ENCODE measurements at regions not wholly inside any gene's neighbourhood (a gene's known extent, or its start where the extent isn't known, plus 50 kb on each side); places are given as distances from the start of the nearest gene placed in this dataset.
"Not testable (repeated sequence)": the region's sequence is repeated elsewhere in the genome, so short reads cannot be mapped to it uniquely, and the experiment has no call there.

DNA sequence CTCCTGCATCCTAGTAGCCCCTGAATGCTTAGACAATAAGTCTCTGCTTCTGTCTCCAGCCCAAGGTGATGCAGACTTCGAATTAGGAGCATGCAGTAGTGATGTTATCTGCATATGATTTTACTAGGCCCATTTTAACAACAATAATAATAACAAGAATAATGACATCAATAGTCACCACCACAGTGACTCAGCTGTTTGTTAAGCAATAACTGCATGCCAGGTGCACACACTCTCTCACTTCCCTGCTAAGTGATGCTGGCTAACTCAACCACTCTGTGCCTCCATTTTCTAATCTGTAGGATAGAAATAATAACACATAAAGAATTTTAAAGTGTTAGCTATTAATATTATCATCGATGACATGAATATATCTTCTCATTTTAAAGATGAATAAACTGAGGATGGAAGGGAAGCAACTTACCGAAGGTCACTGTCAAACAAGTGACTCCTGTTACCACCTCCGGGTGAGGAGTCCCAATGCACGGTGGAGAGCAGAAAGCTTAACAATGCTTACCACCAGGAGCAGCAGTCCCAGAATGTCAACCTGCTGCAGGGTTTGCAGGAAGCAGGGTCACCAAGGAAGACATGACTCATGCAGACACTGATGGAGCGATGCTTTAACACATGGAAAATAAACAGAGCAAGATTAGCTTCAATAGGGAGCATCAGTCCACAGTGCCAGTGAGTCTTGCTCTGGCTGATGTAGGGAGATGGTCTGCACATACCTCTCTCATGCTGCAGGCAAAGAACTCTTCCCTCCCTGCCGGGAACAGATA lies 290.2 kb downstream of the SPATA17 start:
- no peak for DNase-seq

DNA sequence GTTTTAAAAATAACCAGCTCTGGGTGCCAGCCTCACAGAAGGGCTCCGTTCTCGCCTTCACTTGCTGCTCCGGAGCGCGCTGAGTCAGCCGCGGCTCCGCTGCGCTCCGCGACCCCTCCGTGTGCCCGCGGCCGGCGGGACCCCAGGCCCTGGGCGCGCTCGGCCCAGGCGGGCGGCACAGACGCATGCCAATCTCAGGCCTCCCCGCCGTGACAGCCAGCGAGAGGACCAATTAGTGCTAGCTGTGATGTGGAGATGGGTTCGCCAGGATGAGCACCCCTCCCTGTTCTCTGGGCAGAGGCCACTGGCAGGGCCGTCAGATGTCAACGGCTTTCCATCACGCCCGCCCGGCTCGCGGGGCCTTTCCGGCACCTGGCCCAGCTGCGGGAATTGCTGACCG lies 293.8 kb downstream of the SPATA17 start:
- no peak for DNase-seq

DNA sequence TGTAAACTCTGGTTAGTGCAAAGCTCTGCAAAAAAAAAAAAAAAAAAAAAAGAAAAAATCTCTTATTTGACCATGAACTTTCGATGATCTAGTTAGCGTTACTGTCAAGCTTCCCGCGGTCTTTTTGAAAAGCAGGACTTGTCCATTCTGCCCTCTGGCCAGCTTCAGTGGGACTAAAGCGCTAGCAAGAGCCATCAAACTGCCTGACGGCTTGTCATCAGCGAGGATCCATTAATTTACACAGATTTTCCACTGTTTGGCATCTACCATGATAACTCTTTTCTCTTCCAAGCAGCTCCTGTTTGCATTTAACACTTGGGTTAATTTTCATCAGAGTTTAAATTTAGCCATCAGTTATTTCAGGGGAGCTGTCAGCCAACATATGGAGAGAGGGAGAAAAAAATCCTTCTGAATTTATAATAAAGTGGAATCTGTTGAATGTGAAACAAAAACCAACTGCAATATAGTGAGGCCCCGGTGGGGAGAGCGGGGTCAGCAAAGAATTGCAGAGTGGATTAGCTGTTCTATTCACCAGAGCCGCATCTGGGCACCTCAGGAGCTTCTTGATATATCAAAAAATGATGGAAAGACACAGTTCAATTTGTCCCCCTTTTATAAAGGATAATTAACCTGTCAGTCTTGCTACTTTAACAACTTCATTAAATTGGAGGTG lies 298.2 kb downstream of the SPATA17 start:
- DNase-seq, result no peak

DNA sequence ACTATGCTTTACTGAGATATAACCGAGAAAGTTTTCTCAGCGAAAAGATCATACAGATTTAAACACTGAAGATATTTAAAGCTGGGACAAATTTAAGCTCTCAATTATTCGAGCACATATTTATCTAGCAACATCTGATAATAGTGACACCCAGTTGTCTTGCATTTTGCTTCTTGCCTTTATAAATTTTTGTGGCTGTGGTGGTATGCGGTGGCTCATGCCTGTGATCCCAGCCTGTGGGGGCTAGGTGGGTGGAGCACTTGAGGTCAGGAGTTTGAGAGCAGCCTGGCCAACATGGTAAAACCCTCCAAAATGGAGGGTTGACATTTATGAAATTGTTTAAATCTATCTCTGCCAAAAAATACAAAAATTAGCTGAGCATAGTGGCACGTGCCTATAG lies 312.2 kb downstream of the SPATA17 start:
- no peak for DNase-seq

DNA sequence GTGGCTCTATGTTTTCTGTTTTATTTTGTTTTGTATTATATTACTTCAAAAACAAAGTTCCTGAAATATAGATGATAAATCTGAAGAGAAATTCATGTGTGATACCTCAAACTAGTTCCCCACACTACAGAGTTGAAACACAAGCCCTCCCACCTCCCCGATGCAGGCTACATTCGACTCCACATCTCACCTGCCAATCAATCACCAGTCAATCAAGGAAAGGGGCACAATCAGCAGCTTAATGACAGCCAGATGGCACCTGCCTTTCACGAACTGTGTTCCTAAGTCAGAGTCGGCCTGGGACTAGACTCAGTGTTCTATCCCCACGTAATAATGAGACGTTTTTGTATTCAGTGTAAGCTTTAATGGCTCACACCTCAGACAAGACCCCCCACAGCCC lies 313.4 kb downstream of the SPATA17 start:
- DNase-seq, result no peak

DNA sequence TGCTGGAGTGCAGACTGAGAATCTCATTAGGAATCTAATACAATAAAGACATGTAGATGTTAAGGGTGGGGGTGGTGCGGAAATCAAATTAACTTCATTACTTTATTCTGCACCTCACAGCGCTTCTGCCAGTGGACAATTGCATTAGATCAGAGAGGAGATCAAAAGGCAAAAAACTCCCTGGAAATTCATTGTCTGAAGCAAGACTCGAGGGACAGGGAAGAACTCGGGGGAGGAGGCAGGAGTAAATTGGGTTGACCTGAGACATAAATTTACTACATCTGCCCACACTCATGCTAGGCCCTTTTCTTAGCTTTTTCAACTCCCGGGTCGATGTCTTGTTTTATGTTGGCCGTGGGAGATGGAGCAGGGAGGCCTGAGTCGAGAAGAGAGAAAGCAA lies 315.4 kb downstream of the SPATA17 start:
- no peak for DNase-seq

DNA sequence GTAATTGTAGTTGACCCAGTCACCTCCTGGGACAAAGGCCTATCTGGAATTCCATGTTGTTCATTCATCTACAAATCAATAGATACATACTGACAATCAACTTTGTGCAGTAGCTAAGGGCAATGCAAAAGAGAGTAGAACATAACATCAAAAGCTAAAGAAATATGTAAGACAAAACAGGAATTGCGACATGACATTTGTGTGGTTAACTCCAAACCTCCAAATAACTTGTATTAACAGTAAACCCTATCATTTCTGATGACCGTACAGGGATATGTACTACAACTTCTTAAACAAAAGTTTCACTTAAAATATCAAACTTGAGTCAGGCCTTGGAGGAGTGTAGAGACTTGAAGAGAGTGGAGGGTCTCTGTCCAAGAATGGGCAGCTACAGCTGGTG lies 317.6 kb downstream of the SPATA17 start:
- DNase-seq, result no peak

DNA sequence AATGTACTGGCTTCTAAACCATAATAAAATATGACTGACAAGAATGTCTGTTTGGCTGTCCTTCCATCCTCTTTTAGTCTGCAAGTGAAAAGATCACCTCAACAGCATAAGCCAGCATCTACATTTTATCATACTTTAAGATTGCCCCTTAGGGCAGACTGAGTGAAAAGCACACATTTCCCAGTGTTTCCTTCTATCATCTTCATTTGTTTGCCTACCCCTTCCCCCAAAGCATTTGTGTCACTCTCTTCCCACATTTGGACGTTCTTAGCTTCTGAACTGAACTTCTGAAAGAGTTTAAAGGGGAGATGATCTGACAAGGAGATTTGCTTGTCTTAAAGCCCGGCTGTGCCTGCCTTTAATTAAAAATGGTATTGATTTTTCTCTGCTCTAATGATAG lies 322.2 kb downstream of the SPATA17 start:
- no peak for DNase-seq

DNA sequence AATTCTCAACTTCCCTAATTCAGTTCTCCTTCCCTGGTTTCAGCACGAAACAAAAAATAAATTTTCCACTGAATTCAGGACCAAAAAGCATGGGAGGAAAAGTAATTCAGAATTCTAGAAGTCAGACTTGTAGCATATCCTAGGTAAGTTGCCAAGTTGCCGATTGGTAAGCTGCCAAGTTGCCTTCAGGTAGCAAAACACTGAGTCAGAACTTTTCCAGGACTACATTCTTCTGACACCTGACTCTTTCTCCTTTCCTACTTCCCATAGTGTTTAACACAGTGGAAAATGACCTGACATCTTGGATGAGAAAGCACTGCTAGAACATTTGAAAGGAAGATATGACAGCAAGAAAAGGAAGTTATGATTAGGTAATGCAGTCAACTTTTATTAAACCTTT lies 322.8 kb downstream of the SPATA17 start:
- no peak for DNase-seq

DNA sequence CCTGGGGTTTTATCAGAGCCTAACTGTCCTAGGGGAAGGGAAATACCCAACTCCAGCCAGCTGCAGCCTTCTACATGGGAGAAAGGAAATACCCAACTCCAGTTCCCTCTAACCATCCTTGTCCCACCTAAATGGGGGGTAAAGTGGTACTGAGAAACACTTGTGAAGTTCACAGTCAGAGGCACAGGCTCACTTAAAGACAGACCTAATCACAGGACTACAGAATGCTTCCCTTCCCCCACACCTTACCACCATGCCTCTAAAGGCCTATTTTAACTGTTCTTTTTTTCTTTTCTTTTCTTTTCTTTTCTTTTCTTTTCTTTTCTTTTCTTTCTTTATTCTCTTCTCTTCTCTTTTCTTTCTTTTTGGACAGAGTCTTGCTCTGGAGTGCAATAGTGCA lies 324.6 kb downstream of the SPATA17 start:
- DNase-seq, result no peak

DNA sequence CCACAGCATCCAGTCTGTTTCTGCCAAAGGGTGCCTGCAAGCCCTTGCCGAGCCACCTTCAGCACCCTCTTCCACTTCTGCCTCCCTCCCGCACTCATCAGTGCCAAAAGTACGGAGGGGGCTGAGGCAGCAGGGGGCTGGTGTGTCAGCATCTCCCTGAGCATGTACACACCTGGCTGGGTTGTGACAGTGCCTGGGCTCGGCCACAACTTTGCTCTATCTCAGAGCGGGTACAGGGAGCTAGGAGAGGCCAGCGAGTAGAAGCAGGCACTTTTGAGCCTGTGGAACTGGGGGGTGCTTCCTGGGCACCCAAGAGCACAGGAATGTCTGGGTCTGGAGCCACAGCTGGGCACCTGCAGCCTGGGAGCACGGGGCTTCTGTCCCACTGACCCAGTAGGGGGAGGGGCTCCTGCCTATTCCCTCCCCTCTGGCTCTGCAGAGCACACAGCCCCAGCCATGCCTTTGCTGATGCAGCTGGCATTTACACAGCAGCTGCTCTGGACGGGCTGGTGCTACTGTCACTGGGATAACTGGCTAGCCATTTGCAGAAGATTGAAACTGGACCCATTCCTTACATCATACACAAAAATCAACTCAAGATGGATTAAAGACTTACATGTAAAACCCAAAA lies 319.8 kb upstream of the RRP15 start:
- DNase-seq, result no peak

DNA sequence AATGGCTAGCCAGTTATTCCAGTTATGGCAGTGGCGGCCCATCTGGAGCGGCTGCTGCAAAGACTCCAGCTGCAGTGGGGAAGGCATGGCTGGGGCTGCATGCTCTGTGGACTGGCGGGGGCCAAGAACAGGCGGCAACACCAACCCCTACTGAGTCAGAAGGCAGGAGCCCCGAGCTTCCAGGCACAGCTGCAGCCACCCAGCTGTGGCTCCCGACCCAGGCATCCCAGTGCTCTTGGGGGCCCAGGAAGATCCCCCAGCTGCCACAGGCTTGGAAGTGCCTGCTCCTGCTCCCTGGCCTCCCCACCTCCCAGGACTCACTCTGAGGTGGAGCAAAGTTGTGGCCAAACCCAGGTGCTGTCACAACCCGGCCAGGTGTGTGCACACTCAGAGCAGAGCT lies 317.0 kb upstream of the RRP15 start:
- DNase-seq, result no peak

DNA sequence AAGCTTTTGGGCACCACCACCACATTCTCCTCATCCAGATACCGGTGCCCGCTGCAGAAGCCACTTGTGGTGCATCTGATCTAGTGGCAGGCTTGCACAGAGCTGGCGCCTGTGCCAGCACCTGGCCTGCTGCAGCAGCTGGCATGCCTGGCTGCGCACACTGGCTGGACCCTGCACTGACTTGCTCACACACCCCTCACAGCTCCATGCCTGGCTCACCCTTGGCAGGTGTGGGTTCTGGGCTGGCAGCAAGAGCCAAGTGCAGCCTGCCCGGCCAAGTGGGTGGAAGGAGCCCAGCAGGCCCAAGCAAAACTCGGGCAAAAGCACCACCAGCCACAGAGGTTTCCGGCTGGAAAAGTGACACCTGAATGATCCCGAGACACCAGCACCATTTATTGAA lies 315.7 kb upstream of the RRP15 start:
- no peak for DNase-seq

DNA sequence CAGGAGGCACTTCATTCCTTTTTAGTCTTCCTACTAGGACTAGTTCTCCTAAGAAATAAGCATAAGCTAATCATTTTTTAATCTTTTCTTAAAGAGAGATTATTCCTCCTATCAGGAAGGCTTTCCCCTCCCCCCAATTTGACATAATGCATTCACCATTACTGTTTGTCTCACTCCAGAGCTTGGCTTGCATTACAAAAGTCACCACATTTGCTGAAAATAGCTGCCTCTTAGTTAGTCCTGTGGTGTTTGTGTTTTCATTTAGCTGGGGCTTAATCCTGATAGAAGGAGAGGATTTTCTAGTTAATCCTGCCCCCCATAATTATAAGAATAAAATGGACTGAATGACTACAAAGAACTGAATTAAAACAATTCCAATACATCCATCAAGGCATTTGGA lies 307.1 kb upstream of the RRP15 start:
- DNase-seq, result no peak

DNA sequence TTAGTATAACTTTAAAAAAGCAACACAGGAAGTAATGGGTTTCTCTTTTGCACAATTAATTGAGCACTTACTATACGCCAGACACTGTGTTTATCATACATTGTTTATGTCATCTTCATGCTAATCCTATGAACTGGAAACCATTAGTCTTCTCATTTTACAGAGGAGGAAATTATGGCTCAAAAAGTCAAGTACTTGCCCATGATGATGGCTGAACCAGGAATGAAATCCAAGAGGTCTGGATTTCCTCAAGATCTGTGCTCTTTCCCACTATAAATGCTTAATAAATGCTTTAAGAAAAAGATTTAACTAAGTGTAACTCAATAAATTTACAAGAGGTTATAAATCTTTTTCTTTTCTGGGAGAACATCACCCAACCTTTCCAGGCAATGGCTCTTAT lies 303.7 kb upstream of the RRP15 start:
- DNase-seq, result no peak

DNA sequence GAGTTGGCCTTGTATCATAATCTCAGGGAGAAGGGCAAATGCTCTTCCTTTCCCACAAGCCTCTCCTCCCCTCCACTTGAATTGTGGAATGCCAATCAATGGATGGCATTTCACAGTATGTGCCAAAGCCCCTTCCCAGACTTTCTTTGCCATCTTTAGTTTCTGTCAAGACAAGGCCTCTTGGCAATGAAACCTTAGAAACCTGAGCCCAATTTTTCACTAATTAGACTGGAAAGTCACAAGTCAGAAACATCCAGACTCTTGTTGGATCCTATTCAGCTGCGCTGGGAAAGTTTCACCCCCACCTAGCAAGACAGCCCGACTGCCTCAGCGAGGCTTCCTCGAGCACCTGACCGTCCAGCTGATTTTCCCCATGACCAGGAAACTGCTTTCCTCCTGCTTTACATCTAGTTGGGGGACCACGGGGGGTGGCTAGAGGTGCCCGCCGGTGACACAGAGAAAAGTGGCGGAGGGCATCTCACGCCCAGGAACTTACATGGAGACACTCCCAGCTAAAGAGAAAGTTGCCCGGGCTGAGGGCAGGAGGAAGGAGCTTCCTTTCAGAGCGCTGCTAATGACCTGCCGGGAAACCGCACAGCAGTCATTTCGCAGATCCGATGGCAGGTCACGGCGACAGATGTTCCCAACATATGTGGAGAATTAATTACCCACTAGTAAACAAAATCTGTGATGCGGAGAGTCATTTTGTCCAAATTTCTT lies 302.6 kb upstream of the RRP15 start:
- DNase-seq, result no peak

DNA sequence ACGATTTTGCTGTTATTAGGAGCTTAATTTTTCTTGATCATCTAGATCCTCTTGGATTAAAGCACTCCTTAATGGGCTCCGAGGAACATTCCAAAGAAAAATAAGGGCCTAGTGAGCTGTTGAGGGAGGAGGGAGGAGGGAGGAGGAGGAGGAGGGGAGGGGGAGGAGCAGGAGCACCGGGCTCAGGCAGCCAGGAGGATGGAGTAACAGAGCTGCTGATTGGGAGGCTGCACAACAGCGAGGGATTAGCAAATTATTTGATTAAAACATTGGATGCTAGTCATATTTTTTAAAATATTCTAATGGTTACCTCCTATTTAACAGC lies 302.1 kb upstream of the RRP15 start:
- DNase-seq, result no peak

DNA sequence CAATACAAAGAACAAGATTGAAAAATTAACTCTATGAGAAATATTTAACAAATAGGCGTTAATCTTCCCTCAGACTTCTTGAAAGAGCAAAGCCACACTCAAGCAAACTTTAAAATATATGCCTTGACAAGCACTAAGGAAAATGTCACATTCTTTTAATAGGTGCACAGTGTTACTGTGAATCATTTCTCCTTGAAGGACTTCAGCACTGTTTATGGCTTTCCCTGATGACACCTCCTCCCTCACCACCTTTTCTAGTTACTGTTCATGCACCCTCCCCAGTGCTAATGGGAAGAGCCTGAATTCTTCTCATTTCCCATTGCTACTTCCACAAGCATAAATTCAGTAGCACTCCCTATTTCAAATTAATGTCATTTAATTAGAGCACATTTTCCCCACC lies 299.5 kb upstream of the RRP15 start:
- DNase-seq, result no peak

DNA sequence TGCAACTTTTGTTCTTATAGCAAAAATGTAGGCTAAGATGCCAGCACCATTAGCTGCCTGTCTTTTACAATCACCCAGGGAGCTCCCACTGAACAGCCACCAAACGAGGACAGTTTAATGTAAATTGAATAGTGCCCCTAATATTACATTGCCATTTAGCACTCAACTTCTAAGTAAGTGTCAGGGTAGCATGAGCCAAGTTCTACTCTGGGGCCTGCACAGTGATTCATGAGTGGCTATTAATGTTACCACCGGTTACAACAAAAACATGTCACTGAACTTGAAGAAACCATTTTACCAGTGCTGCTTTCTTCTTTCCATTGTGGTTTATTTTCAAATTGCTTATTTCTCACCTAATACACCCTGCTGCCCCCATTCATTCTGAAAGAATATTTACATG lies 295.6 kb upstream of the RRP15 start:
- no peak for DNase-seq

DNA sequence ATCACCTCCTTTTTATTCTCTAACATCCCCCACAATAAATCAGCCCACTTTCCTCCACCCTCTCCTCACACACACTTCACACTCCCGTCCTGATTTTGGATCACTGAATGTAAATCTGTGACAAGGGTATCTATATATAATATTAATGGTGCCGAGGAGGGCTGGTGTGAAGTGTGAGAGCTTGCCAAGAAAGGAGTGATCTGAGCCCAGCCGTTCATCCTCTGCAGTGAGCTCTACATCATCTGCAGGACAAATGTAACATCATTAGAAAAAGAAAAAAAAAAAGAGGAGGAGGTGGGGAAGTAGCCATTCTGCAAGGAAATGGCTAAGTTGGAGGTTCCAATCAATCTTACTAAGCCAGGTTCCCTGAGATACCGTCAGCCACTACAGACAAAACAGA lies 291.7 kb upstream of the RRP15 start:
- DNase-seq, result no peak

DNA sequence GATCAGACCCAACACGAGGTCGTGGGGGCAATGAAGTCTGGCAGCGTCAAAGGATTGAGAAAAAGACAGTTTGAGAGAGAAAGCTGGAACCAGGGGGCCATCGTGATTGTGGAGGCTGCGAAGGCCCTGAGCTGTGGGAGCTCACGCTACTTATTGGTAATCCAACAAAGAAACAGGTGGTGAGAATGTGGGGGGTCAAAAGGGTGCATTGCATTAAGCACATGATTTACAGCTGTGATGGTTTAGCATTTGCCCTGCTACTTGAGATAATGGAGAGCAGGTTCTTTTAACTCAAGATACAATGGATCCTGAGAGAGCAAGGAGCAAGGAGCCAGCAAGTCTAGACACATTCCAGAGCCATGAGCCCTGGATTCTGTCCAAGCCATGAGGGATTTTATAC lies 276.8 kb upstream of the RRP15 start:
- not testable (repeated sequence) for DNase-seq

DNA sequence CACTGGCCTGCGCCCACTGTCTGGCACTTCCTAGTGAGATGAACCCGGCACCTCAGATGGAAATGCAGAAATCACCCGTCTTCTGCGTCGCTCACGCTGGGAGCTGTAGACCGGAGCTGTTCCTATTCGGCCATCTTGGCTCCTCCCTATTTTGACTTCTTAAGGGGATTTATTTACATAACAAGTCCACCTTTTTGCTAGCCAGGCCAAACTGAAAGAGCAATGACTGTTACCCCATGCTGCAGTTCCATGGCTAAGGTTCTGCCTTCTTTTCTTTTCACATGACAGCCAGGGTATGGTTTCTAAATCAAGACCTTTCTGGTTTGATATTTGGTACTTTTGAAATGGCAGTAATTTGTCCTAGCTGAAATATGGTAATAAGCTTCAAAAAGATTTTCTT lies 270.0 kb upstream of the RRP15 start:
- DNase-seq, result not testable (repeated sequence)

DNA sequence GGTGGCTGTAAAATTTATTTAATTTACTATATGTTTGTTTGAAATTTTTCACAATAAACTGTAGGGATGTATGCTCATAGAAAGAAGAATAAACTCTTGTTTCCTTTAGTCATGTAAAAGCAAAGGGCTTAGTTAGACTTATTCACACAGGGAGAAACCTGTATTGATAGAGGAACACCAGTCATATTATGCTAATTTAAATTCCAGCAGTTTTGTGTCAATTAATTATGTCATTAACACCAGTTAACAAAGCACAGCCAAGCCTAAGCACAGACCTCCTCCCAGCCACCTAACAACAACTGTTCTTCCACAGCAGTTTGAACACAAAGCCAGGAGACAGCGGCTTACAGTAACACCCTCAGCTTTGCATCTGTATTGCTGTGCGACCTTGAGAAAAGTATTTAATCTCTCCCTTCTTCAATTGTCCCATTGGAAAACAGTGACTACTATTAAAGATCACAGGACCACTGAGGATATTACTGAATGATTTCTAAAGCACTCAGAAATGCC lies 260.8 kb upstream of the RRP15 start:
- DNase-seq, result no peak

DNA sequence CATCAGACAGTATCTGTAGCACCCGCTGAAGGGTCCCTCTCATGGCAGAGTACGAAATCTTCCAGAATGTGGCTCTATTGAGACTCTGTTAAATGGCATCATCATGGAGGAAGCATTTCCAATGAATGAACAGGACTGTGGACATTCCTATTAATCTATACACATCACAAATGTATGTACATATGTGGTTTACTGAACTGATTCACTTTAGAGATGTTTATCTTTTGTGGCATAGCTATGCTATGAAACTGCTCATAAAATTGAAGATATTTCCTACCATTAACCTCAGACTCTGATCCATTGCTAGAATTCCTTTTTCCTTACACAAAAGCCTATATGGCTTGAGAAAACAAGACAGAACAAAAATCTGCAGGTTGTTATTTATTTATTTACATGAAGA lies 259.6 kb upstream of the RRP15 start:
- DNase-seq, result no peak

All from activated CD8-positive, alpha-beta memory T cell treated with anti-CD3 and anti-CD28 coated beads, Interleukin-2, amount 50 U/mL, for 48 hours (primary cell).